GM19372 (cell line): ENCODE measurements at regions not wholly inside any gene's neighbourhood (a gene's known extent, or its start where the extent isn't known, plus 50 kb on each side); places are given as distances from the start of the nearest gene placed in this dataset.
"Not testable (repeated sequence)": the region's sequence is repeated elsewhere in the genome, so short reads cannot be mapped to it uniquely, and the experiment has no call there.

Experiments used
- ATAC-seq: cut with Tn5 transposase; IDR thresholded peaks from one replicate; pipeline ENCODE4 v1.9.1; 2021; ENCODE audit warnings: mild to moderate bottlenecking, low read depth, moderate library complexity; ENCODE audit not compliant: unreplicated experiment

DNA sequence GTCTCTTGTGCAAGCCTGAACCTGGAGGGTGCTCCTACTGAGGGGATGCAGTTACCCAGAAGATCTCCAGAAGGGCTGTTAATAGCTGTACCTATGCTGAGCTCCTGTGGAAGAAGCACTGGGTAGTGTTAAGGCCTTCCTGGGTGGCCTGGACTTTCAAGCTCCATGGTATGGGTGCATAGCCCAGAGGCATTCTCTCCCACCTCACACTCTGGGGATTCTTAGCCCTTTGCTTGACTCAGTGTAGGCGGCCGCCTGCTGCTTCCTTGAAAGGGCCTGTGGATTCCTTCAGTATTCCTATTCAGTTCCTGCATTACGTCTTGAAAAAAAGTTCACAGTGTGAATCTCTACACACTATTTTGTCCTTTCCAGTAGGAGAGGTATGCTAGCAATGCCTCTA is 235.7 kb upstream of the MAGEB16 start:
- no peak for ATAC-seq

DNA sequence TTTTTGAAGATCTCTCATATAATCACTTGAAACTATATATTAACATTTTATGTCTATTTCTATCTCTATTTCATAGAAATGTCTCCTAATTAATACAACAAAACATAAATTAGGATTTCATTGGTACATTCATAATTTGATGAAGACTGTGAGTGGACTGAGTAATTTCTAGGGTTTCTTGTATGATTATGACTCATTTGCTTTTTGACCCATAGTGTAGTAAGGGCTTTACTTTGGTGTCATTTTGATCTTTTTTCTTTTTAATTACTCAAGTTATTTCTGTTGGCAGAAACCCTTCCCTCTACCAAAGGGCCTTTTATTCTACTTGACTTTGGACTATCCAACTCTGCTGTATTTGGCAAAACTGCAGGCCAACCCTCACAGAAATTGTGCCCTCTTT is 207.9 kb upstream of the MAGEB16 start:
- ATAC-seq: no peak

- ATAC-seq: not testable (repeated sequence)
Measured at GRCh38 chrX:35611562-35611961, 186.6 kb upstream of the MAGEB16 start.

- no peak for ATAC-seq
Measured at GRCh38 chrX:35617836-35618235, 180.3 kb upstream of the MAGEB16 start.

- no peak for ATAC-seq
Measured at GRCh38 chrX:35622040-35622439, 176.1 kb upstream of the MAGEB16 start.

DNA sequence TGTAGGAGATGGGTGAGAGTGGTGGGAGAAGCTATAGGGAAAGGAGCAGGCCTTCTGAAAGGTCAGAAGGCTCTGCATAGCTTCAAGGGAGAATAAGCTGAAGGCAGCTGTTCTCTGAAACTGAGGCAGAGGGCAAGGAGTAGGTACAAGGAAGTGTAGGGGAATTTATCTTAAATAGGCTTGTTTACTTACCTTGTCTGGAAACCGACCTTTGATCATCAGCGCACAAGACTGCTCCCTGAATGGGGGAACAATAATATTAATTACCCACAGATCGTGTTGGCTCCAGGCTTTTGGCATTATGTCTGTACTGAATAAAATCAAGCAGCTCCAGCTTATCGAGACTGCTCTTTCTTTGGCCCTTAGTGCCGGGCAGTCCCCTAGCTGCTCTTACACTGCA is 175.5 kb upstream of the MAGEB16 start:
- no peak for ATAC-seq

DNA sequence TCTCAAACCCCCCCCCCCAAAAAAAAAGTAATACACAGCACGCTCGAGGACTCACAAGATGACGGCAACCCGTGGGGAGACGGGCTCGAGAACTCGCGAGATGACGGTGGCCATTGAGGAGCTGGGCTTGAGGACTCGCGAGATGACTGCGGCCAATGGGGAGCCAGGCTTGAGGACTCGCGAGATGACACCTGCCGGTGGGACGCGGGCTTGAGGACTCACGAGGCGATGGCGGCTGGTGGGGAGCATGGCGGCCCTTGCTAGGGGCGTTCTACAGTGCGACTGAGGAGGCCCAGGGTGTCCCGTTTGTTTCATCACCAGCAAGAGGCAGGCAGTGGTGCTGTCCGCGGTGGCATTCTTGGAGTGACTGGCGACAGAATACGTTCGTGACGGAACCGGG is 172.4 kb upstream of the MAGEB16 start:
- no peak for ATAC-seq

GRCh38 chrX:35626124-35626523 is 172.0 kb upstream of the MAGEB16 start:
- no peak for ATAC-seq

GRCh38 chrX:35635971-35636370 is 162.2 kb upstream of the MAGEB16 start:
- not testable (repeated sequence) for ATAC-seq

DNA sequence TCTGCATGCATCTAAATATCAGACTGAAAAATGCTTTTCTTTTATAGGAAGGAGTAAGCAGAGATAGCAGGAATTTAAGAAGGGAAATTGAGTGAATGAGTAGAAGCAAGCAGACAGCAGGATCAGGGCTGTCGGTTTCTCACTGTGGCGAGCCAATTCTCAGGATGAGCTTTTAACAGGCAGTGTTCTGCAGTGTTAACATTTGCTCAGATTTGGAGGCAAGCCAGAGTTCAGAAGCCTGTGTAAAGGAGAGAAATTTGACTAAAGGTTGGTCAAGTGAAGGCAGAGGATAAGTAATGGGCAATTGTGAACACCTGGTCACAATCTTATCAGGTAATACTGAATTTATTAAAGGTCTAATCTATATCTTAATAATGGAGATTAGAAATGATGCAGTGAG is 133.3 kb upstream of the MAGEB16 start:
- no peak for ATAC-seq

GRCh38 chrX:35665311-35665710 is 132.8 kb upstream of the MAGEB16 start:
- no peak for ATAC-seq

GRCh38 chrX:35670889-35671288 is 127.3 kb upstream of the MAGEB16 start:
- no peak for ATAC-seq

- no peak for ATAC-seq
Measured at GRCh38 chrX:35675151-35675550, 123.0 kb upstream of the MAGEB16 start.

DNA sequence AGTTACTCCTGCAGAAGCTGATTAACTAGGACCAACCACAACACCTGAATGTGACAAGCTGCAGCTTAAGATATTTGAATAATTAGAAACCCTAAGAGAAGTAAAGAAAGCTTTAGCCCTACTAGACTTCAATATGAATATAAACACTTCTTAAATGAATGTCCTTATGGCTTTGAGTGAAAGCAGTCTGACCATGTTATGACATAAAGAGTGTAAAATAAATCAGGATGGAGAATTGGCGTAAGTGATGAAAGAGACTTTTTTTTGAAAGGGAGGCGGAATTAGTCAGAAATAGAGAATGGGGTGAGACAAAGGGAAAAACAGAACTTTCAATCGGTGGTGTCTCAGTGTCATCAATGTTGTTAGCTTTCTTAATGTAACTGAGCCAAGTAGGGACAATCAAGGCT is 117.2 kb upstream of the MAGEB16 start:
- no peak for ATAC-seq

DNA sequence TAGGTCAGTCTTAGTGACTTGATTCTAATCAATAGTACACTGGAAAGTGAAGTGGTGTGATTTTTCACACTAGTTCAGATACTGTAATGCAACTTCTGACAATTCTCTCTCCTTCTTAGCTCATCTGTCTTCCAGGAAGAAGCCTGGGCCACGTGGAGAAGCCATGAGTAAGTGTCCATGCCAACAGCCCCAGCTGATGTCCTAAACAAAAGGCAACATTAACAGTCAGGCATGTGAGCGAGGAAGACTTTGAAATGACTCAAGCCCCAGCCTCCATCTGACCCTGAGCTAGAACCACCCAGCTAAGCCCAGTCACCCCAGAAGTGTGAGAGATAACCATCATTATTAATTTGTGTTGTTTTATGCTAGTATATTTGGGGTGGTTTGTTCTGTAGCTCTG is 115.7 kb upstream of the MAGEB16 start:
- ATAC-seq: no peak

GRCh38 chrX:35696760-35697234 is 101.3 kb upstream of the MAGEB16 start:
- ATAC-seq: no peak

GRCh38 chrX:35699642-35700041 is 98.5 kb upstream of the MAGEB16 start:
- no peak for ATAC-seq

GRCh38 chrX:35700121-35700520 is 98.0 kb upstream of the MAGEB16 start:
- ATAC-seq: no peak

GRCh38 chrX:35711281-35711680 is 86.9 kb upstream of the MAGEB16 start:
- no peak for ATAC-seq

DNA sequence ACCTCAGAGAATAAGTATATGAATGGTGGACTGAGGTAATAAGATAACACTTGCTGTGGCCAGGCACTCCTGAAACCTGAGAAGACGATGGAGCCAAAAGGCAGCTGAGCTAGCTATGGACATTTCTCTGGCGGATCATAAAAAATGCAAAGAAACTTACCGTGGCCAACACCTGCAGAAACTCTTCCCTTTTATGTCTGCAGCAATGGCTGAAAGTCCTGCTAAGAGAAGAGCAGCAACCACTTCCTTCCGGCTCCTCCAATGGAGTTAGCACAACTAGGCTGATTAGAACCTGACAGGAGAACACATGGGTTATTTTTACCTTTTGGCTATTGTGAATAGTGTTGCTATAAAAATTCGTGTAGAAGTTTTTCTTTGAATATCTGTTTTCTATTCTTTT is 76.0 kb upstream of the MAGEB16 start:
- no peak for ATAC-seq

DNA sequence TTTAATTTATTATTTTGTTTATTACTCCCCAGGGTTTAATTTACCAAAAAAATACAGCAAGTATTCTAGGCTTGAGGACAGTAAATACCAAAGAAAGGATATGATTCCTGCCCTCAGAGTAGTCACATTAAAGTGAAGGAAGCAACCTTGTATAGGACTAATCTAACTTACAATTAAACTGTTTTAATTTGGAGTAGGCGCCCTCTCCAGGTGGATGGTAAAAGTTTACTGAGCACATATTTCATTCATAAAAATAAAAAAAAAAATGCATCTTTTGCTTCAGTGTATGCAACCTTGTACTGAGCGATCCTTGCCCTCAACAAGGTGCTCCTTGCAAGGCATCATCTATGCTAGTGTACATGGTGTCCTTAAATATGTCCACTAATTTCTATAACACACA is 72.0 kb upstream of the MAGEB16 start:
- no peak for ATAC-seq

- no peak for ATAC-seq
Measured at GRCh38 chrX:35728481-35728880, 69.7 kb upstream of the MAGEB16 start.

- no peak for ATAC-seq
Measured at GRCh38 chrX:35733879-35734278, 64.3 kb upstream of the MAGEB16 start.
